H1 (cell line): ENCODE measurements at regions not wholly inside any gene's neighbourhood (a gene's known extent, or its start where the extent isn't known, plus 50 kb on each side); places are given as distances from the start of the nearest gene placed in this dataset.
A peak's percentile ranks its signal among the peaks of the same experiment; 100 is the strongest.

ENCODE experiments used
- CTCF ChIA-PET: fragments of 300-600 bp; sonication (Branson Sonifier 250); formaldehyde crosslinking; loops from one replicate; lab custom pipeline; 2021; ENCODE audit not compliant: partially characterized antibody; lab: Charles Lee
- POLR2A ChIA-PET: fragments of 300-600 bp; sonication (Branson Sonifier 250); formaldehyde crosslinking; loops from one replicate; lab custom pipeline; 2021; ENCODE audit warnings: inconsistent platforms; ENCODE audit not compliant: partially characterized antibody; lab: Charles Lee
- DNase-seq, 2 experiments: peaks; one replicate each; pipeline versions ENCODE4 v3.0.0 to v3.0.0-alpha.2; 2010 to 2022; ENCODE audit warnings: low spot score in 2 of 2, low read depth in 1 of 2, mixed read lengths in 1 of 2
- FAIRE-seq: peaks from 2 replicates; lab custom pipeline; 2011; peaks lifted over from hg19 to GRCh38; lab: Jason Lieb, UNC
- H2AFZ ChIP-seq: 2 replicates; pipeline ENCODE4 v1.8.1; 2012; ENCODE audit warnings: low read length, inconsistent platforms
- H2AK5ac ChIP-seq: 2 replicates; pipeline ENCODE4 v1.6.1; 2013; ENCODE audit warnings: low read depth, low read length
- H2BK120ac ChIP-seq: replicated peaks from 2 replicates; pipeline ENCODE3; 2013; ENCODE audit warnings: low read depth, low read length, inconsistent platforms
- H2BK12ac ChIP-seq: 2 replicates; pipeline ENCODE4 v1.6.1; 2013; ENCODE audit warnings: low read depth, low read length
- H2BK15ac ChIP-seq: 2 replicates; pipeline ENCODE4 v1.6.1; 2013; ENCODE audit warnings: low read length
- H2BK20ac ChIP-seq: 2 replicates; pipeline ENCODE4 v1.6.1; 2013; ENCODE audit warnings: low read length
- H2BK5ac ChIP-seq: 2 replicates; pipeline ENCODE4 v1.6.1; 2013; ENCODE audit warnings: low read depth, low read length
- H3K14ac ChIP-seq: 2 replicates; pipeline ENCODE4 v1.6.1; 2013; ENCODE audit warnings: inconsistent platforms; ENCODE audit not compliant: insufficient read length
- H3K18ac ChIP-seq: 2 replicates; pipeline ENCODE4 v1.6.1; 2013; ENCODE audit warnings: low read length; ENCODE audit errors: extremely low read depth
- H3K23ac ChIP-seq: 2 replicates; pipeline ENCODE4 v1.6.1; 2013; ENCODE audit warnings: inconsistent platforms; ENCODE audit not compliant: insufficient read length
- H3K23me2 ChIP-seq: 2 replicates; pipeline ENCODE4 v1.6.1; 2013; ENCODE audit warnings: low read depth, low read length
- H3K27ac ChIP-seq: 2 replicates; pipeline ENCODE4 v1.6.1; 2011; ENCODE audit warnings: low read depth, low read length, inconsistent platforms
- H3K27me3 ChIP-seq, 4 experiments: replicated peaks in 1 of 4; 1 replicate in 1 of 4; 2 replicates in 3 of 4; pipeline versions ENCODE4 v1.6.1 to v1.8.1; 2011 to 2013; ENCODE audit warnings: low read length in 3 of 4, mild to moderate bottlenecking in 3 of 4, inconsistent platforms in 2 of 4, mixed read lengths in 2 of 4, moderate library complexity in 1 of 4; ENCODE audit not compliant: control insufficient read depth in 3 of 4, insufficient read depth in 3 of 4; ENCODE audit errors: extremely low read depth in 1 of 4
- H3K36me3 ChIP-seq, 4 experiments: 2 replicates each; pipeline versions ENCODE4 v1.6.1 to v1.8.1; 2011 to 2013; ENCODE audit warnings: mild to moderate bottlenecking in 4 of 4, low read length in 3 of 4, moderate library complexity in 2 of 4, control low read depth in 1 of 4, inconsistent platforms in 1 of 4; ENCODE audit not compliant: insufficient read depth in 4 of 4, control insufficient read depth in 2 of 4
- H3K4ac ChIP-seq: replicated peaks from 2 replicates; pipeline ENCODE3; 2013; ENCODE audit warnings: low read length, low read depth, mixed read lengths, inconsistent platforms; ENCODE audit not compliant: insufficient read length
- H3K4me1 ChIP-seq, 4 experiments: replicated peaks in 1 of 4; 1 replicate in 1 of 4; 2 replicates in 3 of 4; pipeline versions ENCODE4 v1.6.1 to v1.8.1; 2011 to 2013; ENCODE audit warnings: low read length in 3 of 4, inconsistent platforms in 2 of 4, mixed read lengths in 1 of 4; ENCODE audit not compliant: insufficient read depth in 4 of 4, control insufficient read depth in 3 of 4
- H3K4me2 ChIP-seq, 2 experiments: 2 replicates each; pipeline versions ENCODE4 v1.6.1 to v1.8.1; 2011 to 2013; ENCODE audit warnings: low read depth in 2 of 2, low read length in 2 of 2, control low read depth in 1 of 2, inconsistent platforms in 1 of 2, mild to moderate bottlenecking in 1 of 2; ENCODE audit not compliant: insufficient read depth in 1 of 2
- H3K4me3 ChIP-seq, 4 experiments: fragments of 200-600, 300-600 bp in 1 of 4; sonication (generic), shearing (Covaris generic), sonication (Bioruptor Twin) in 1 of 4; 2 replicates each; pipeline versions ENCODE4 v1.5.1 to v1.8.1; 2011 to 2016; ENCODE audit warnings: low read length in 4 of 4, low read depth in 3 of 4, control low read depth in 2 of 4, inconsistent platforms in 2 of 4, mild to moderate bottlenecking in 2 of 4, mixed read lengths in 1 of 4, moderate library complexity in 1 of 4; ENCODE audit not compliant: insufficient read depth in 2 of 4; ENCODE audit errors: extremely low read depth in 1 of 4
- H3K56ac ChIP-seq: replicated peaks from 2 replicates; pipeline ENCODE3; 2013; ENCODE audit warnings: low read depth, mild to moderate bottlenecking, mixed read lengths, low read length, inconsistent platforms; ENCODE audit not compliant: insufficient read length
- H3K79me1 ChIP-seq: 2 replicates; pipeline ENCODE4 v1.6.1; 2013; ENCODE audit warnings: low read depth, low read length, control low read depth
- H3K79me2 ChIP-seq, 2 experiments: 2 replicates each; pipeline versions ENCODE4 v1.6.1 to v1.8.1; 2012 to 2013; ENCODE audit warnings: low read length in 2 of 2, mild to moderate bottlenecking in 2 of 2, inconsistent platforms in 1 of 2; ENCODE audit not compliant: insufficient read depth in 2 of 2, control insufficient read depth in 1 of 2
- H3K9ac ChIP-seq, 4 experiments: replicated peaks in 1 of 4; 1 replicate in 1 of 4; 2 replicates in 3 of 4; pipeline versions ENCODE4 v1.6.1 to v1.8.1; 2011 to 2013; ENCODE audit warnings: low read depth in 3 of 4, low read length in 3 of 4, control low read depth in 2 of 4, mild to moderate bottlenecking in 2 of 4, moderate library complexity in 2 of 4, inconsistent platforms in 1 of 4; ENCODE audit errors: extremely low read depth in 1 of 4
- H3K9me3 ChIP-seq, 2 experiments: 2 replicates each; pipeline versions ENCODE4 v1.6.1 to v1.8.1; 2012 to 2013; ENCODE audit warnings: mild to moderate bottlenecking in 2 of 2, moderate library complexity in 2 of 2, control low read depth in 1 of 2, inconsistent platforms in 1 of 2, low read depth in 1 of 2, low read length in 1 of 2, mixed read lengths in 1 of 2; ENCODE audit not compliant: insufficient read depth in 2 of 2
- H4K20me1 ChIP-seq, 2 experiments: replicated peaks in 1 of 2; 2 replicates each; pipeline versions ENCODE3 to v1.8.1; 2011 to 2013; ENCODE audit warnings: inconsistent platforms in 2 of 2, low read length in 2 of 2, mild to moderate bottlenecking in 1 of 2; ENCODE audit not compliant: insufficient read depth in 2 of 2, control insufficient read depth in 1 of 2
- H4K5ac ChIP-seq: 2 replicates; pipeline ENCODE4 v1.6.1; 2013; ENCODE audit warnings: low read length, low read depth, mixed read lengths, inconsistent platforms; ENCODE audit not compliant: insufficient read length
- H4K8ac ChIP-seq: 2 replicates; pipeline ENCODE4 v1.8.0; 2013; ENCODE audit warnings: mild to moderate bottlenecking, moderate library complexity, low read length, inconsistent platforms; ENCODE audit not compliant: insufficient read depth; ENCODE audit errors: extremely low read depth
- H4K91ac ChIP-seq: replicated peaks from 2 replicates; pipeline ENCODE3; 2013; ENCODE audit warnings: low read length, mixed read lengths, inconsistent platforms; ENCODE audit not compliant: insufficient read length
- CEBPB ChIP-seq: IDR thresholded peaks from 2 replicates; pipeline ENCODE4 v1.6.1; 2012; ENCODE audit warnings: low read depth, low read length
- RAD21 ChIP-seq, 2 experiments: IDR thresholded peaks in 1 of 2; conservative IDR thresholded peaks in 1 of 2; 2 replicates each; pipeline ENCODE4 v1.6.1; 2011; ENCODE audit warnings: low read depth in 2 of 2, low read length in 2 of 2, improper control_type of control experiment in 1 of 2, inconsistent platforms in 1 of 2, mild to moderate bottlenecking in 1 of 2, moderate library complexity in 1 of 2
- WGBS, 2 experiments: shearing (Covaris generic) in 1 of 2; methylation state at CpG; one replicate each; pipeline versions ENCODE4 v1.1.6 to v1.1.7; 2013 to 2015; ENCODE audit warnings: low lambda C conversion rate in 2 of 2, mixed read lengths in 2 of 2, inconsistent platforms in 1 of 2, low coverage in 1 of 2, missing lambda C conversion rate in 1 of 2; ENCODE audit not compliant: insufficient replicate concordance in 2 of 2, insufficient coverage in 1 of 2, insufficient read length in 1 of 2; ENCODE audit errors: extremely low coverage in 1 of 2, missing lambda C conversion rate in 1 of 2; 5-methylcytosine and 5-hydroxymethylcytosine counted together

DNA sequence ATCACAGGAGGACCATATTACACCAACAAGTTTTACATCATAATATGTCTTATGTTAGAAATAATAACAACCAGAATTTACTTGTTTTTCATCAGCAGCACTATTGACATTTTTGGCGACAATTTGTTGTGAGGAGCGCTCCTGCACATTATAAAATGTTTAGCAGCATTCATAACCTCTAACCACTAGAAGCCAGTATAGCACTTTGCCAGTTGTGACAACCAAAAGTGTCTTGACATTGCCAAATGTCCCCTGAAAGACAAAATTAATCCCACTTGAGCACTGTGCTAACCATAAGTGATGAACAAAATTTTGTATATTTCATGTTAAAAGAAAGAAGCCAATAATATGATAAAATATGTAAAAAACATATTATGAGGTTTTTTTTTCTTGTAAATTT lies 356.9 kb upstream of the LMO3 start:
- no peak overlapping the region for H2AK5ac ChIP-seq
- H3K23me2 ChIP-seq = no peaks in the 10 kb centered on the region
- no peaks in the 10 kb centered on the region for H3K79me1 ChIP-seq
- H3K4ac ChIP-seq = no peak overlapping the region
- H3K14ac ChIP-seq = no peak overlapping the region
- H3K36me3 ChIP-seq = no peaks in the 10 kb centered on the region
- CTCF ChIA-PET = no interaction called here
- H2AFZ ChIP-seq = no peak overlapping the region
- no peak overlapping the region for H2BK120ac ChIP-seq
- H3K27me3 ChIP-seq = no peaks in the 10 kb centered on the region
- H2BK5ac ChIP-seq = no peak overlapping the region
- H3K79me2 ChIP-seq = no peaks in the 10 kb centered on the region
- H2BK20ac ChIP-seq = no peak overlapping the region
- no peak overlapping the region for H3K23ac ChIP-seq
- H3K27ac ChIP-seq = no peak overlapping the region
- TF ChIP-seq CEBPB = no peak
- peak; percentile 33 to 47; a peak in 3 of 4 replicates for TF ChIP-seq RAD21 (IDR thresholded peaks at IDR 0.05 in 1 of 2, conservative IDR thresholded peaks at IDR 0.05 in 1 of 2; ENCODE audit: low read depth in 2 of 2, low read length in 2 of 2)
- H3K4me2 ChIP-seq = no peak overlapping the region
- no peak overlapping the region for H2BK15ac ChIP-seq
- no peaks in the 10 kb centered on the region for H3K4me1 ChIP-seq
- H3K4me3 ChIP-seq = no peak overlapping the region
- H4K20me1 ChIP-seq = no peaks in the 10 kb centered on the region
- no peak overlapping the region for H3K9ac ChIP-seq
- POLR2A ChIA-PET = no interaction called here
- no peak for DNase-seq
- no peak overlapping the region for H2BK12ac ChIP-seq
- H4K8ac ChIP-seq = no peak overlapping the region
- no peak overlapping the region for H3K18ac ChIP-seq
- H3K56ac ChIP-seq = no peak overlapping the region
- no peaks in the 10 kb centered on the region for H3K9me3 ChIP-seq
- H4K5ac ChIP-seq = no peak overlapping the region
- H4K91ac ChIP-seq = no peak overlapping the region
- WGBS, 2 experiments = 96% methylated on average over 2 of the region's 2 CpGs; no CpG with 5 or more reads in 1 of the 2 experiments
- no peak for FAIRE-seq
